ENCODE measurements at regions not wholly inside any gene's neighbourhood (a gene's known extent, or its start where the extent isn't known, plus 50 kb on each side); places are given as distances from the start of the nearest gene placed in this dataset.
A peak's percentile ranks its signal among the peaks of the same experiment; 100 is the strongest.

GRCh38 chr2:223532712-223533111, 69.4 kb downstream of the SCG2 start:
- Histone ChIP-seq H3K4me3 (ENCODE audit: control insufficient read depth in 2 of 3, extremely low read depth in 1 of 3, insufficient read depth in 2 of 3, low read depth in 1 of 3, low read length in 3 of 3) (no peak overlapping the region), H3K27ac (ENCODE audit: control insufficient read depth, insufficient read depth, low read length) (no peak overlapping the region), H3K9ac (ENCODE audit: control insufficient read depth, extremely low read depth, insufficient read depth, low read length) (no peak overlapping the region), H3K9me3 (ENCODE audit: control insufficient read depth, low read depth, low read length) (no peaks in the 10 kb centered on the region), H2AFZ (ENCODE audit: control insufficient read depth, low read length) (no peak overlapping the region), H4K20me1 (ENCODE audit: control insufficient read depth, extremely low read depth, insufficient read depth, low read length) (no peaks in the 10 kb centered on the region), H3K79me2 (ENCODE audit: control insufficient read depth, insufficient read depth, low read length) (no peaks in the 10 kb centered on the region), H3K27me3 (ENCODE audit: control insufficient read depth, extremely low read depth, insufficient read depth, low read length) (no peaks in the 10 kb centered on the region), H3K36me3 (ENCODE audit: control insufficient read depth in 2 of 2, extremely low read depth in 1 of 2, insufficient read depth in 2 of 2, low read length in 2 of 2) (no peaks in the 10 kb centered on the region), H3K4me2 (ENCODE audit: control insufficient read depth, extremely low read depth, insufficient read depth, low read depth, low read length) (no peak overlapping the region), H3K4me1 (ENCODE audit: control insufficient read depth, extremely low read depth, insufficient read depth, low read length) (peaks cover 17% of the 10 kb centered on the region), H3K9me1 (ENCODE audit: control insufficient read depth, extremely low read depth, insufficient read depth, low read length) (no peaks in the 10 kb centered on the region)
- dilution Hi-C loops (cut with MboI; ENCODE audit: extremely low pct_ligation_motif_present, low sequenced_read_pairs) = no loop called here
- FAIRE-seq (no peak), DNase-seq (ENCODE audit: low read depth, low spot score) (no peak)
- TF ChIP-seq EZH2 (IDR thresholded peaks at IDR 0.05; ENCODE audit: low read length) (no peak), CTCF (optimal IDR thresholded peaks at IDR 0.05 in 1 of 3, IDR thresholded peaks at IDR 0.05 in 1 of 3, conservative IDR thresholded peaks at IDR 0.05 in 1 of 3; ENCODE audit: extremely low read depth in 1 of 3, insufficient read depth in 2 of 3, low read length in 3 of 3) (no peak)

GRCh38 chr2:223536546-223536945, 65.6 kb downstream of the SCG2 start:
- Histone ChIP-seq H3K27me3 (ENCODE audit: control insufficient read depth, extremely low read depth, insufficient read depth, low read length) (no peaks in the 10 kb centered on the region), H3K9me1 (ENCODE audit: control insufficient read depth, extremely low read depth, insufficient read depth, low read length) (no peaks in the 10 kb centered on the region), H3K36me3 (ENCODE audit: control insufficient read depth in 2 of 2, extremely low read depth in 1 of 2, insufficient read depth in 2 of 2, low read length in 2 of 2) (no peaks in the 10 kb centered on the region), H3K4me2 (ENCODE audit: control insufficient read depth, extremely low read depth, insufficient read depth, low read depth, low read length) (no peak overlapping the region), H4K20me1 (ENCODE audit: control insufficient read depth, extremely low read depth, insufficient read depth, low read length) (no peaks in the 10 kb centered on the region), H3K27ac (ENCODE audit: control insufficient read depth, insufficient read depth, low read length) (no peak overlapping the region), H3K4me3 (ENCODE audit: control insufficient read depth in 2 of 3, extremely low read depth in 1 of 3, insufficient read depth in 2 of 3, low read depth in 1 of 3, low read length in 3 of 3) (no peak overlapping the region), H3K79me2 (ENCODE audit: control insufficient read depth, insufficient read depth, low read length) (no peaks in the 10 kb centered on the region), H2AFZ (ENCODE audit: control insufficient read depth, low read length) (no peak overlapping the region), H3K4me1 (ENCODE audit: control insufficient read depth, extremely low read depth, insufficient read depth, low read length) (peaks cover 15% of the 10 kb centered on the region), H3K9ac (ENCODE audit: control insufficient read depth, extremely low read depth, insufficient read depth, low read length) (no peak overlapping the region), H3K9me3 (ENCODE audit: control insufficient read depth, low read depth, low read length) (no peaks in the 10 kb centered on the region)
- dilution Hi-C loops (cut with MboI; ENCODE audit: extremely low pct_ligation_motif_present, low sequenced_read_pairs) = no loop called here
- peak; percentile 67 for FAIRE-seq
- TF ChIP-seq EZH2 (IDR thresholded peaks at IDR 0.05; ENCODE audit: low read length) = no peak
- no peak for TF ChIP-seq CTCF (optimal IDR thresholded peaks at IDR 0.05 in 1 of 3, IDR thresholded peaks at IDR 0.05 in 1 of 3, conservative IDR thresholded peaks at IDR 0.05 in 1 of 3; ENCODE audit: extremely low read depth in 1 of 3, insufficient read depth in 2 of 3, low read length in 3 of 3)
- no peak for DNase-seq (ENCODE audit: low read depth, low spot score)

Measured in keratinocyte (primary cell).